ENCODE measurements at regions not wholly inside any gene's neighbourhood (a gene's known extent, or its start where the extent isn't known, plus 50 kb on each side); places are given as distances from the start of the nearest gene placed in this dataset.

- DNase-seq: no peak
Observed at GRCh38 chr18:78396077-78396476, 583.5 kb upstream of the SALL3 start.

- DNase-seq: no peak
Observed at GRCh38 chr18:78396756-78397155, 582.9 kb upstream of the SALL3 start.

DNA sequence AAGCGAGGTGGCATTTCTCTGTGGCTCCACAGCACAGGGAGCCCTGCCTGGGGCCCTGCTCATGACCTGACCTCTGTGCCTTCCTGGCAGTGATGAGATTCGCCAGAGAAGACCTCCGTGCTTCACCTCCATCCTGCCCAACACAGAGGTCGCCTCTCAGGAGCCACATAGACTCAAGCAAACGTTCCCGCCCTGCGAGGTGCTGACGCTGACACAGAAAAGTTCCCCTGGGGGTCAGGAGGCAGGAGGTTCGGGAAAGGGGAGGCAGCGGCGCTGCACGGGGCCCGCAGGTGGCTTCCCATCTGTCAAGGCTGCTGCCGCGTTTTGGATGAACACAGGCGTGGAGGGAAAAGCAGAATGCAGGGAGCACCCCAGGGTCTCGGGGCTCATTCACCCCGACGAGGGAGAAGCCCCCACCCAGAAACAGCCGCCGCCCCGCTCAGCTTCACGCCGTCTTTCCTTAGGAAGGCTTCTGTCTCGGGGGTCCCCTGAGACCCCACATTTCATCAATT is 579.6 kb upstream of the SALL3 start:
- DNase-seq: no peak

GRCh38 chr18:78402440-78402839 is 577.2 kb upstream of the SALL3 start:
- no peak for DNase-seq

DNA sequence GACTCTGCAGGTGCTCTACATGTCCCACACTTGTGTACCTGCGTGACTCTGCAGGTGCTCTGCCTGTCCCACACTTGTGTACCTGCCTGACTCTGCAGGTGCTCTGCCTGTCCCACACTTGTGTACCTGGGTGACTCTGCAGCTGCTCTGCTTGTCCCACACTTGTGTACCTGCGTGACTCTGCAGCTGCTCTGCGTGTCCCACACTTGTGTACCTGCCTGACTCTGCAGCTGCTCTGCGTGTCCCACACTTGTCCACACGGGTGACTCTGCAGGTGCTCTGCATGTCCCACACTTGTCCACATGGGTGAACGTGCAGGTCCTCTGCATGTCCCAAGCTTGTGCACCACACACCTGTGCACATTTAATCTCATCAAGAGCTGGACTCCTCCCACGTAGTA is 576.7 kb upstream of the SALL3 start:
- no peak for DNase-seq

DNA sequence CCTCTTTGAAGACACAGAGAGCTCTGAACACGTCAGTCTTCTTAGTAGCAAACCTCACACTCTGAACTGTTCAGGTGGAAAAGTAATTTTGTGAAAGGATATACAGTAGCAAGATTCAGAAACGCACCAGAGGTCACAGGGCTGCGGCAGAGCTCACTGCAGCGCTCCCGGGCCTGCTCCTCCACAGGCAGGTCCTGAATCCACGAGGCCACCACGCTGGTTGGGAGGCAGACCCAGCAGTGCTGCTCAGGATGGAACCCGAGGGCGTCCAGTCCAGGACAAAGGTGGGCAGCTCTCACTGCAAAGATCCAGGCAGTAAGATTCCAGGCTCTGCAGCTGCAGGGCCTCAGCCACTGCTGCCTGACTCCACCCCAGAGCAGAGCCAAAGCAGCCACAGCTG is 576.2 kb upstream of the SALL3 start:
- DNase-seq: no peak

DNA sequence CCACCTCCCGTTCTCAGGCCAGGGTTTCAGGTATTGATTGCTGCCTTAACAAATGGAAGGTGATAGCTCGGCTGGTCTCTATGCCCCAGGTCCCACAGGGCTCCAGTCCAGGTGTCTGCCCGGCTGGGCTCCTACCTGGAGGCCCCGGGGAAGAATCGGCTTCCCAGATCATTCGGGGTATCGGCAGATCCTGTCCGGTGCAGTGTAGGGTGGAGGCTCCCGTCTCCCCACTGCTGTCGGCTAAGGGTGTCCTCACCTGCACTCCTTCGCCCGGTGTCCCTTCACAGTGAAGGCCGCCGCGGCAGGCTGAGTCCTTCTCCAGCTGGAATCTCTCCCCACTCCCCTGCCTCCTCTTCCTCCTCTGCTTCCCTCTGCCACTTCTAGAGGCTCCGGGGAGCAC is 573.9 kb upstream of the SALL3 start:
- no peak for DNase-seq

- DNase-seq: no peak
Observed at GRCh38 chr18:78406743-78407465, 572.7 kb upstream of the SALL3 start.

DNA sequence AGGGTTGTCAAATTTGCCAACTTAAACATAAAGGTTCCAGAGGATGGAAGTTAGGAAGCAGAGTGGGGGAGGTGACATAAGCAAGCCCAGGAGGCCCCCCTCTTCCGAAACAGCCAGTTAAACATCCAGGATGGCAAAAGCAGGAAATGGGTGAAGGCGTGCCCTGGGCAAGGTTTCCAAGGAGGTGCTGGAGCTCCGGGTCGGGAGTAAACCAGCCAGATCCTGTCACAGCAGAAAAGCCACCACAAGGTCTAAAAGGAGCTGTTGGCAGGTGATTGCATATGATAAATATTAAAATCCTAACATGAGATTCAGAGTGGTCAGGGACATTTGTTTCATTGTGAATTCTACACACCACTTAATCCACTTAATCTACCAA is 572.2 kb upstream of the SALL3 start:
- no peak for DNase-seq

- no peak for DNase-seq
Observed at GRCh38 chr18:78408623-78409022, 571.0 kb upstream of the SALL3 start.

- DNase-seq: no peak
Observed at GRCh38 chr18:78410094-78410786, 569.4 kb upstream of the SALL3 start.

DNA sequence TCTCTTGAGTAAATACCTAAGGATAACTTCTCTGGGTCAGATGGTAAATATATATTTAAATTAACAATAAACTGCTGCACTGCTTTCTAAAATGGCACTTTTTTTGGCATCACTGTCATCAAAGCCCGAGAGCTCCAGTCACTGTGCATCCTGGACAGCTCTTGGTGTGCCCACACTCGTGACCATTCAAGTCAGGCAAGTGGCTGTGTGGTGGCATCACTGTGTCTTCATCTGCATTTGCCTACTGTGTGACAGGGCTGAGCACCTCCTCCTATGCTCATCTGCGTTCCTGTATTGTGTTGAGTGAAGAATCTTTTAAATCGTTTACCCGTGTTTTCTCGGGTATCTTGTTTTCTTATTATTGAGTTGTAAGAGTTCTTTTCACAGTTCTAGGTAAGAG is 568.1 kb upstream of the SALL3 start:
- DNase-seq: no peak

DNA sequence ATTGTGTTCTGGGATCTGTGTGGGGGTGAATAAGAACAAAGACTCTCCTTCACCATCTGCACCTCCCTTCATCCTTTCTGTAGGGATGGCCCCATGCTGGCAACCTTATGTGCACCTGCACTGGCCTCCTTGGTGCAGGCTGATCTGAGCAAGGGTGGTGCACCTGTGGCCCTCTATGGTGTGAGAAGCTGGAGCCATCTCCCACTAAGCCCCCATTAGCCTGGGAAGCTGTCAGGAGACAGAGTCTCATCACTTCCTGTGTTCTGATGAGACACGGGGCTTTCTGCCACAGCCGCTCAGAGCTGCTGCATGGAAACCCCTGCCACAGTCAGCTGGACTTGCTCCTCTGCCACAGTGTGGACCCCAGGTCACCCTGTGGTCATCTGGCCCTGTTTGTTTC is 565.3 kb upstream of the SALL3 start:
- no peak for DNase-seq

DNA sequence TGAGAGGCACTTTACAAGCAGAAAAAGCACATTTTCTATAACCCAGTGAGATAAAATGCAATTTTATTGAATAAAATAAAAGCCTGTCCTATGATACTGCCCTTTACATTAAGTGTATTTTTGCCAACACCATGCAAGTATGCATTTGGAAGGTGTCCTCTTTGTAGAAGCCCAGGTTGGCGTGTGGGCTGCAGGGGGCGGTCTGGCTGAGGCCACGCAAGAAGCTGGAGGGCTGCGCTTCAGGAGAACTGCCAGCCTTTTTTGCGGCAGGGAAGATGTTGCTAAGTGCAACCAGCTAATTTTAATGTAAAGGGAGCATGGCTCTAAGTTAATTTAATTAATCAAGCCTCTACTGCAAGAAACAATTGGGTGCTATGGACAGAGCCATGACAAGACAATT is 562.8 kb upstream of the SALL3 start:
- no peak for DNase-seq

DNA sequence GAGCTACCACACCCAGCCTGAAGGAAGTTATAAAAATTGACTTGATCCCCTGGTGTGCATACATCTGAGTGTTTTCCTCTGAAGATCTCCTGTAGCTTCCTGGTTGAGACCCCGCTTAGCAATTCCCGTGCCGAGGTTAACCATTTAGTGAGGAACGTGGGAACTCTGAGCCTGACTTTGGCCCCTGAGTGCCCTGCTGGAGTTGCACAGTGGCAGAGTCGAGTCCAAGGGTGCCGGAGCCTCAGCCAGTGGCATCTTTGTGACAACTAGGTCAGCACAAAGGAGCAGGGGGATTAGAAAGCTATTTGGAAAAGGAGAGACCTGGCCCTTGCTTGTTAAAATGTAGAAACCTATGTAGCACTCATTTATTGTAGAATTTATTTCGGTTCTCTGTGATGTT is 561.2 kb upstream of the SALL3 start:
- no peak for DNase-seq

GRCh38 chr18:78419171-78419570 is 560.4 kb upstream of the SALL3 start:
- no peak for DNase-seq

- no peak for DNase-seq
Observed at GRCh38 chr18:78420116-78420515, 559.5 kb upstream of the SALL3 start.

DNA sequence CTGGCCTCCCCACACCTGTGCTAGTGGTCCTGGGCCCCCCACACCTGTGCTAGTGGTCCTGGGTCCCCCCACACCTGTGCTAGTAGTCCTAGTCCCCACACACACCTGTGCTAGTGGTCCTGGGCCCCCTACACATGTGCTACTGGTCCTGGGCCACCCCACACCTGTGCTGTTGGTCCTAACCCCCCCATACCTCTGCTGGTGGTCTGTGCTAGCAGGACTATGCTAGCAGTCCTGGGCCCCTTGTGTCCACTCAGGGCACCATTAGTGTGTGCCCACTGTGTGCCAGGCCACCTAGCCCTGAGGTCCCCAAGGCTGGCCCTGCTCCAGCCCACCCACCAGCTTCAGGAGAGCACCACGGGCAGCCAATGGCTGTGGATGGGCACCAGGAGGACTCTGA is 558.2 kb upstream of the SALL3 start:
- no peak for DNase-seq

DNA sequence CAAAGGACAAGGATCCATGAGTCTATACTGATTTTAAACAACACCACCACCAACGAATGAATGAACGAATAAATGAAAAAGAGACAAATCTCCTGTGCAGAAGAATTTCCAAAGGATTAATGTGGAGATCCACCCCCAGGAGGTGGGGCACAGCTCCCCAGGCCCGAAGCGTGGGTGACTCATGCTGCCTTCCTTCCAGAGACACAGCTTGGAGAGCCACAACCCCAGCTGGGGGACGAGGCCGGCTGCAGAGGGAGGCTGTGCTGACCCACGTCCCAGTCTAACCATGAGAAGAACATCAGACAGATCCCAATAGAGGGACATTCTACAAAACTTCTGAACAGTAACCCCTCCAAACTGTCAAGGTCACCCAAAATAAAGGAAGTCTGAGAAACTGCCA is 557.3 kb upstream of the SALL3 start:
- no peak for DNase-seq

DNA sequence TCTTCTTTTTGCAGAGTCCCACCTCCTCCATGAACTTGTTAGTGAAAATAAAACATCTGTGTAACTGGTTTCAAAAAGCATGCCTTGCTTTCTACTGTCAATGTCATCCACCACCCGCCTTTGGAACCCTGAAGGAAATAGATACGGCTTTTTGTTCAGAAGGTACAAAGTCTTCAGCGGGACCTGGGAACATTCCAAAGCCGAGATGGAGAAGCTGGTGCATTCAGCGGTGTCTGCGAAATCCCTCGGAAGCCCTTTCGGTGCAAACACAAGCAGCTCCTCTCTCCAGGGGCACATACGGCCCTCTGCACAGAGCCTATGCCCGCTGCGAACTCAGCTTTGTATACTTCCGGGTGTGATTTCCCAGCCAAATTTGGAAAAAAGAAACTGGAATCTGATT is 555.8 kb upstream of the SALL3 start:
- no peak for DNase-seq

DNA sequence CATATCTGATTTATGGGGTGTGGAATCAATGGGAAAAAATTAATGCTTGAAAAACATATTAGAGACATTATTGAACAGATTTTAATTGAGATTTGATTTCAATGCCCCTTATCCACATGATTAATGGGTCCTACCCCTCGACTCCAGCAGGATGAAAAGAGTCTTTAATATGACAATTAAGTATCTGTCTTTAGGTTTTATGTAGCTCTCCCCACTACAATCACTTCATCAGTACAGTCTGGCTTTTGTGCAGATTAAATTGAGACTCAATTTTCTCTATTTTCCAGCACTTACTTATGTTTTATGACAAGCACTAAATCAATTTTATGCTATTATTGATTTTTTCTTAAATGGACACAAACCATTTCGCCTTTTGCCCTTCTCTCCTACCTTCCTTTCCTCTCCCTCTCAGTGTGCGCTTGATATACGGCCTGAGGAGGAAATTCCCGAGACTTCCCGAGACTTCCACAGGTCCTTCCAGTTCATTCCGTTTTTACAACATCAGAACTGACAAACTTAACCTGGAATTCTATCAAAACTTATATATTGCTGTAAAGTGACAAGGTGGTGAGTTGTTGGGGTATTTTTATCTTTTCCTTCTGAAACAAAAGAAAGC is 555.1 kb upstream of the SALL3 start:
- no peak for DNase-seq

DNA sequence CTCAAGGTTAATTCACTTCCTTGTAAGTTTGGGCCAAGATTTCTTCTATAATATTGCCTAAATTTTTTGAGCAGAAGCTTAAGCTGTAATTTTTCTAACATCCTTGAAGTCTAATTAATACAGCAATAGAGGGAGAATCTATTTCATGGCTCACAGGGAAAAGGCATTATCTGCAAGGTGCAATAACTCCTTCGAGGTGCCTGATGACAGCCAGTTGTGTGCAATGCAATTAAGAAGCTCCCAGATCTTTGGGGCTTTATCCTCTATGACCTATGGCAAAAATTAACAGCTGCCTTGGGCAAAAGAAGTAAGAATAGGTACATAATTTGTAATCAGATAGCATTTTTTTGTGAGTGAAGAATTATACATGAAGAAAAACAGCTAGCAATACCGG is 554.6 kb upstream of the SALL3 start:
- no peak for DNase-seq

GRCh38 chr18:78427081-78427480 is 552.5 kb upstream of the SALL3 start:
- no peak for DNase-seq
